ENCODE measurements at regions not wholly inside any gene's neighbourhood (a gene's known extent, or its start where the extent isn't known, plus 50 kb on each side); places are given as distances from the start of the nearest gene placed in this dataset.

DNA sequence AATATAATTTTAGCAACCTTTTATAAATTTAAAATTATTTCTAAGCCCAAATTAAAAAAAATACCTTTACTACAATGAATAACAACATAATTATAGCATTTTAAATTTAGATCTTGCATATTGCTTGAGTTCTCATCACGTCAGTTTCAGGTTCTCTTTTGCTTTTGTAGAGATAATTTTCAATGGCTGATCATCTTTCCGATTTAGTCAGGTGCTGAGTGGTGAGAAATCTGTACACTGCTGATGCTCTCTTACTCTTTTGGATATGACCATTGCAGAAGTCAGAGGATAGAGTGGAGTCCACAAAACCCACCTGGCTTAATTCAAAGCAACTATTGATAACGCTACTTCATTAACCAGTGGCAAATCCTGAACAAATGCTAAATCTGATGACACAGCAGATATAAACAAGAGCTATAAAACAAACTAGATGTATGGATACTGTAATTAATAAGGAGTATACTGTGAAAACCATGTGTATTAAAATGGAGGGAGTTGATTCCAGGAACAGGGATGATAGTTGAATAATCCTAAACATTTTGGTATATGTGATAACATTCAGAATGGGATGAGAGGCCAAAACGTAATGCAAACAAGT is 394.8 kb downstream of the CSNK1G3 start:
- no peaks in the 10 kb centered on the region for H3K4me1 ChIP-seq (ENCODE audit: control insufficient read depth in 1 of 2, insufficient read depth in 2 of 2, low read length in 2 of 2)
- no peaks in the 10 kb centered on the region for H3K36me3 ChIP-seq (replicated peaks in 1 of 2; ENCODE audit: control insufficient read depth in 1 of 2, insufficient read depth in 2 of 2, low read length in 2 of 2)
- no peak overlapping the region for H2AFZ ChIP-seq (ENCODE audit: insufficient read depth, low read depth, low read length, poor library complexity, severe bottlenecking)
- H3K9ac ChIP-seq (ENCODE audit: insufficient read depth, low read length, poor library complexity, severe bottlenecking) = no peak overlapping the region
- Mint-ChIP-seq H3K4me1 (no peaks in the 10 kb centered on the region), H3K36me3 (no peaks in the 10 kb centered on the region), H3K9me3 (peaks cover 0 to 3% (median 0%) of the 10 kb centered on the region in 7 donors), H3K27ac (no peak overlapping the region), H3K27me3 (ENCODE audit: low read depth in 3 of 3) (peaks cover 0 to 4% (median 0%) of the 10 kb centered on the region in 3 donors), H3K4me3 (no peak overlapping the region)
- H3K4me2 ChIP-seq (replicated peaks; ENCODE audit: extremely low read depth, low read length, poor library complexity, severe bottlenecking) = no peak overlapping the region
- intact Hi-C loops (cut with micrococcal nuclease) = no loop called here
- no peaks in the 10 kb centered on the region for H3K9me3 ChIP-seq (replicated peaks in 1 of 2; ENCODE audit: control insufficient read depth in 1 of 2, insufficient read depth in 1 of 2, low read length in 2 of 2)
- no peaks in the 10 kb centered on the region for H3K27me3 ChIP-seq (ENCODE audit: control insufficient read depth in 2 of 2, insufficient read depth in 2 of 2, low read length in 2 of 2)
- no peak for DNase-seq
- no peaks in the 10 kb centered on the region for H3K79me2 ChIP-seq (ENCODE audit: insufficient read depth, low read length)
- no peak overlapping the region for H3K27ac ChIP-seq (ENCODE audit: low read depth in 1 of 2, low read length in 2 of 2)
- no peaks in the 10 kb centered on the region for H4K20me1 ChIP-seq (ENCODE audit: insufficient read depth, low read length)
- TF ChIP-seq, protein P1, sequence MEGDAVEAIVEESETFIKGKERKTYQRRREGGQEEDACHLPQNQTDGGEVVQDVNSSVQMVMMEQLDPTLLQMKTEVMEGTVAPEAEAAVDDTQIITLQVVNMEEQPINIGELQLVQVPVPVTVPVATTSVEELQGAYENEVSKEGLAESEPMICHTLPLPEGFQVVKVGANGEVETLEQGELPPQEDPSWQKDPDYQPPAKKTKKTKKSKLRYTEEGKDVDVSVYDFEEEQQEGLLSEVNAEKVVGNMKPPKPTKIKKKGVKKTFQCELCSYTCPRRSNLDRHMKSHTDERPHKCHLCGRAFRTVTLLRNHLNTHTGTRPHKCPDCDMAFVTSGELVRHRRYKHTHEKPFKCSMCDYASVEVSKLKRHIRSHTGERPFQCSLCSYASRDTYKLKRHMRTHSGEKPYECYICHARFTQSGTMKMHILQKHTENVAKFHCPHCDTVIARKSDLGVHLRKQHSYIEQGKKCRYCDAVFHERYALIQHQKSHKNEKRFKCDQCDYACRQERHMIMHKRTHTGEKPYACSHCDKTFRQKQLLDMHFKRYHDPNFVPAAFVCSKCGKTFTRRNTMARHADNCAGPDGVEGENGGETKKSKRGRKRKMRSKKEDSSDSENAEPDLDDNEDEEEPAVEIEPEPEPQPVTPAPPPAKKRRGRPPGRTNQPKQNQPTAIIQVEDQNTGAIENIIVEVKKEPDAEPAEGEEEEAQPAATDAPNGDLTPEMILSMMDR (IDR thresholded peaks at IDR 0.05) = no peak
- no peak overlapping the region for H3K4me3 ChIP-seq (replicated peaks in 1 of 3; ENCODE audit: low read depth in 2 of 3, low read length in 3 of 3)
- 90% methylated on average over 1 of the region's 4 CpGs for WGBS (ENCODE audit: insufficient coverage)

- Histone ChIP-seq H3K79me2 (ENCODE audit: insufficient read depth, low read length) (no peaks in the 10 kb centered on the region), H3K27me3 (ENCODE audit: control insufficient read depth in 2 of 2, insufficient read depth in 2 of 2, low read length in 2 of 2) (no peaks in the 10 kb centered on the region), H3K9me3 (replicated peaks in 1 of 2; ENCODE audit: control insufficient read depth in 1 of 2, insufficient read depth in 1 of 2, low read length in 2 of 2) (peaks cover 0 to 5% of the 10 kb centered on the region in 2 donors), H3K4me1 (ENCODE audit: control insufficient read depth in 1 of 2, insufficient read depth in 2 of 2, low read length in 2 of 2) (no peaks in the 10 kb centered on the region), H3K4me2 (replicated peaks; ENCODE audit: extremely low read depth, low read length, poor library complexity, severe bottlenecking) (no peak overlapping the region), H3K36me3 (replicated peaks in 1 of 2; ENCODE audit: control insufficient read depth in 1 of 2, insufficient read depth in 2 of 2, low read length in 2 of 2) (no peaks in the 10 kb centered on the region), H2AFZ (ENCODE audit: insufficient read depth, low read depth, low read length, poor library complexity, severe bottlenecking) (no peak overlapping the region), H4K20me1 (ENCODE audit: insufficient read depth, low read length) (no peaks in the 10 kb centered on the region), H3K9ac (ENCODE audit: insufficient read depth, low read length, poor library complexity, severe bottlenecking) (no peak overlapping the region), H3K4me3 (replicated peaks in 1 of 3; ENCODE audit: low read depth in 2 of 3, low read length in 3 of 3) (no peak overlapping the region), H3K27ac (ENCODE audit: low read depth in 1 of 2, low read length in 2 of 2) (no peak overlapping the region)
- TF ChIP-seq, protein P1 (IDR thresholded peaks at IDR 0.05) = no peak
- no peaks in the 10 kb centered on the region for H3K27me3 Mint-ChIP-seq (ENCODE audit: low read depth in 3 of 3)
- 67% methylated on average over 1 of the region's 1 CpG for WGBS (ENCODE audit: insufficient coverage)
- no peak overlapping the region for H3K27ac Mint-ChIP-seq
- H3K9me3 Mint-ChIP-seq = peaks cover 0 to 9% (median 3%) of the 10 kb centered on the region in 7 donors
- no peaks in the 10 kb centered on the region for H3K36me3 Mint-ChIP-seq
- intact Hi-C loops (cut with micrococcal nuclease) = no loop called here
- H3K4me1 Mint-ChIP-seq = no peaks in the 10 kb centered on the region
- no peak for DNase-seq
- no peak overlapping the region for H3K4me3 Mint-ChIP-seq
These were observed 373.1 kb downstream of the CSNK1G3 start for GRCh38 chr5:123885081-123885480.

All from CD14-positive monocyte (primary cell).